ENCODE measurements at regions not wholly inside any gene's neighbourhood (a gene's known extent, or its start where the extent isn't known, plus 50 kb on each side); places are given as distances from the start of the nearest gene placed in this dataset.
A peak's percentile ranks its signal among the peaks of the same experiment; 100 is the strongest.

DNA sequence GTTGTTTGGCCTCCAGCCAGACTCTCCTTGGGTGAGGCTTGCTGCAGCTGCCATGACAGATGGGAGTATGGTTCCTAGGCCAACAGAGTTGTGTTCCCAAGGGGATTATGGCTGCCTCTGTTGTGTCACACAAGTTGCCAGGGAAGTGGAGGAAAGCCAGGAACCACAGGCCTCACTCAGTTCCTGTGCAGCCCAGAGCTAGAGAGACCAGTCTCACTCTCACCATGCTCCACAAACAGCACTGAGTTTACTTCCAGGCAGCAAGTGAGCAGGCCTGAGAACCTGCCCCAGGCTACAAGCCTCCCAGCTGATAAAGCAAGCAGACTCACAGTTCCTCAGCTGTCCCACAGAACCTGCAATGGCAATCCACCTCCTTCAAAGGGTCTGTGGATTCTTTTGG lies 273.6 kb upstream of the TAS2R1 start:
- Histone ChIP-seq H3K4me1 (ENCODE audit: insufficient read depth, low read length) (no peaks in the 10 kb centered on the region), H3K27me3 (ENCODE audit: insufficient read depth, low read length) (no peaks in the 10 kb centered on the region), H3K36me3 (ENCODE audit: insufficient read depth, low read length) (no peaks in the 10 kb centered on the region), H2AFZ (ENCODE audit: low read depth, low read length) (no peak overlapping the region), H3K4me3 (ENCODE audit: low read length) (no peak overlapping the region), H3K9me3 (ENCODE audit: low read length) (no peaks in the 10 kb centered on the region)

DNA sequence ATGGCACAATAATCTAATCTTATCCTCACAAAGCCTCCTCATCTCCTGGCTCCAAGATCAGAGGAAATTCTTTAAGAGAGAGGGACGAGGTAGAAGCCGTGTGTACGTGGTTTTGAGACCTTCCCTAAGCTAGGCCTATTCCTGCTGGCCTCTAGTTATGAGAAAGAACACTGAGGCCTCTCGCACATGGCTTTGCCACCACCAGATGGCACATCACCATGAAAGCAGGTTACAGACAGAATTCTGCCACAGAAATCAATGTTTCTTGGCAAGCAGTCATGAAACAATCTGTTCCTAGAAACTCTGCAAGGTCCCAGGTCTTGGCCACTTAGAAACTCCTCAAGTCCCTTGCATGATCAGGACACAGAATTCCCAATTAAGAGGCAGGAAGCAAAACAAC lies 268.2 kb upstream of the TAS2R1 start:
- Histone ChIP-seq H3K27me3 (ENCODE audit: insufficient read depth, low read length) (no peaks in the 10 kb centered on the region), H3K36me3 (ENCODE audit: insufficient read depth, low read length) (no peaks in the 10 kb centered on the region), H3K4me1 (ENCODE audit: insufficient read depth, low read length) (peaks cover 8% of the 10 kb centered on the region)

GRCh38 chr5:9895302-9895645 lies 265.1 kb upstream of the TAS2R1 start:
- H3K4me3 ChIP-seq (ENCODE audit: low read length): peak overlapping the region; percentile 3
- no peaks in the 10 kb centered on the region for H3K36me3 ChIP-seq (ENCODE audit: insufficient read depth, low read length)
- H3K27me3 ChIP-seq (ENCODE audit: insufficient read depth, low read length): no peaks in the 10 kb centered on the region
- H3K4me1 ChIP-seq (ENCODE audit: insufficient read depth, low read length): peaks cover 8% of the 10 kb centered on the region
- H2AFZ ChIP-seq (ENCODE audit: low read depth, low read length): no peak overlapping the region
- no peaks in the 10 kb centered on the region for H3K9me3 ChIP-seq (ENCODE audit: low read length)

More for the DNA sequence above, 268.2 kb upstream of the TAS2R1 start:
- no peaks in the 10 kb centered on the region for H3K9me3 ChIP-seq (ENCODE audit: low read length)
- H3K4me3 ChIP-seq (ENCODE audit: low read length): no peak overlapping the region
- no peak overlapping the region for H2AFZ ChIP-seq (ENCODE audit: low read depth, low read length)

GRCh38 chr5:9894571-9895301 lies 264.6 kb upstream of the TAS2R1 start:
- Histone ChIP-seq H2AFZ (ENCODE audit: low read depth, low read length) (no peak overlapping the region), H3K4me3 (ENCODE audit: low read length) (peak overlapping the region; percentile 3), H3K36me3 (ENCODE audit: insufficient read depth, low read length) (no peaks in the 10 kb centered on the region), H3K9me3 (ENCODE audit: low read length) (no peaks in the 10 kb centered on the region), H3K4me1 (ENCODE audit: insufficient read depth, low read length) (peaks cover 8% of the 10 kb centered on the region), H3K27me3 (ENCODE audit: insufficient read depth, low read length) (no peaks in the 10 kb centered on the region)

GRCh38 chr5:9892696-9893095 lies 262.5 kb upstream of the TAS2R1 start:
- H3K4me1 ChIP-seq (ENCODE audit: insufficient read depth, low read length): peaks cover 8% of the 10 kb centered on the region
- no peaks in the 10 kb centered on the region for H3K27me3 ChIP-seq (ENCODE audit: insufficient read depth, low read length)
- H2AFZ ChIP-seq (ENCODE audit: low read depth, low read length): no peak overlapping the region
- H3K36me3 ChIP-seq (ENCODE audit: insufficient read depth, low read length): no peaks in the 10 kb centered on the region
- H3K4me3 ChIP-seq (ENCODE audit: low read length): no peak overlapping the region
- H3K9me3 ChIP-seq (ENCODE audit: low read length): no peaks in the 10 kb centered on the region

DNA sequence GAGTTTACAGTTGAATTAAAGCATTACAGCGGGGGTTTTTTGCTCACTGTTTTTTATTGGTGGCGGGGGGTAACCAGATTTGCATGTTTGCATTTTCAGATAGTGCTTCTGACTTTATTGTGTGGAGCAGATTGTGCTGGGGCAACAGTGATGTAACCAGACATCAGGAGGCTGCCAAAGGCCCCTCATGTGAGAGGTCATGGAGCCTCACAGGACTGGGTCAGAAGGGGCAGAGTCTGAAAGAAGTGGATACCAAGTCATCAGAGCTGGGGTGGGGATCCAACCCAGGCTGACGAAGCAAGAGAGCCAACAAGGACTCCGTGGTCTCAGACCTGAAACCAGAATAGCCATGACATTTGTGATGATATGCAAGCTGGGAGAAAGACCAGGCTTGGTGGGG lies 259.4 kb upstream of the TAS2R1 start:
- H3K36me3 ChIP-seq (ENCODE audit: insufficient read depth, low read length): no peaks in the 10 kb centered on the region
- H3K27me3 ChIP-seq (ENCODE audit: insufficient read depth, low read length): no peaks in the 10 kb centered on the region
- no peak overlapping the region for H3K4me3 ChIP-seq (ENCODE audit: low read length)
- no peaks in the 10 kb centered on the region for H3K9me3 ChIP-seq (ENCODE audit: low read length)
- no peaks in the 10 kb centered on the region for H3K4me1 ChIP-seq (ENCODE audit: insufficient read depth, low read length)
- H2AFZ ChIP-seq (ENCODE audit: low read depth, low read length): no peak overlapping the region

- H3K36me3 ChIP-seq (ENCODE audit: insufficient read depth, low read length): no peaks in the 10 kb centered on the region
- no peaks in the 10 kb centered on the region for H3K4me1 ChIP-seq (ENCODE audit: insufficient read depth, low read length)
- no peaks in the 10 kb centered on the region for H3K27me3 ChIP-seq (ENCODE audit: insufficient read depth, low read length)
- no peak overlapping the region for H3K4me3 ChIP-seq (ENCODE audit: low read length)
- no peak overlapping the region for H2AFZ ChIP-seq (ENCODE audit: low read depth, low read length)
- H3K9me3 ChIP-seq (ENCODE audit: low read length): no peaks in the 10 kb centered on the region
These were observed 258.4 kb upstream of the TAS2R1 start for GRCh38 chr5:9888501-9888901.

DNA sequence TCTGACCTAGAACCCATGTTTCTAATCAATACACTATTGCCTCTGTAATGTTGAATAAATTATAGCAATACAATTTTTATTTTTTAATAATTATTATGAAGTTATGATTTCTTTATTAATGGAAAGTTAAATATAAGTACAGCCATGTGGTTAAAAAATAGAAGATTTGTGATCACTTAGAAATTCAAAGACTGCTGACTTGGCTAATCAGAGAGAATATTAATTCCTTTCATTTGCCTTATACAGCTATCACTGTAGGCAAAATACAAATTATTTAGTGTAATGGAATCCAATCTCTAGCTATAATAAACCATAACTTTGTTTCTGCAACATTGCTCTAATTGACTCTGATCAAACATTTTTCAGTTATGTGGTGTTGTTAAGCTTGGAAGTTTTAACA lies 255.0 kb upstream of the TAS2R1 start:
- Histone ChIP-seq H3K9me3 (ENCODE audit: low read length) (no peaks in the 10 kb centered on the region), H3K4me1 (ENCODE audit: insufficient read depth, low read length) (no peaks in the 10 kb centered on the region), H3K36me3 (ENCODE audit: insufficient read depth, low read length) (no peaks in the 10 kb centered on the region), H3K27me3 (ENCODE audit: insufficient read depth, low read length) (no peaks in the 10 kb centered on the region), H2AFZ (ENCODE audit: low read depth, low read length) (no peak overlapping the region), H3K4me3 (ENCODE audit: low read length) (no peak overlapping the region)

GRCh38 chr5:9878206-9878605 lies 248.1 kb upstream of the TAS2R1 start:
- Histone ChIP-seq H3K4me3 (ENCODE audit: low read length) (no peak overlapping the region), H3K36me3 (ENCODE audit: insufficient read depth, low read length) (no peaks in the 10 kb centered on the region), H3K27me3 (ENCODE audit: insufficient read depth, low read length) (no peaks in the 10 kb centered on the region), H3K4me1 (ENCODE audit: insufficient read depth, low read length) (no peaks in the 10 kb centered on the region), H2AFZ (ENCODE audit: low read depth, low read length) (no peak overlapping the region), H3K9me3 (ENCODE audit: low read length) (no peaks in the 10 kb centered on the region)

DNA sequence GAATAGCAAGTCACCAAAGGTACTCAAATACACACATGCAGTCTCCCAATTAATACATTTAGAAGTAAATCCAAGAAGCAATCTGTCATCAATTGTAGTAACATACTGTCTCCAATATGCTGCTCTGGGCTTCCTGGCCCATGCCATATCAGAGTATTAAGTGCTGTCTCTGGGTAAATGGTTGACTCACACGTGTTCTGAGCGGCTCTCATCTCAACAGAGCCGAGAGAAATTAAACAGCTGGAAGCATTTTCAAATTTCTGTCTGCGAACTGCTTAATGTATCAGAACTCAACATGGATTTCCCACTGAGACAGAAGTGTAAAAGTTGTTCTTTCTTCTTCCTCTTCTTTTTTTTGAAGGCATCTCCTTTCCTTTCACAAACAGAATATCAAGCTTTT lies 247.3 kb upstream of the TAS2R1 start:
- H3K27me3 ChIP-seq (ENCODE audit: insufficient read depth, low read length): no peaks in the 10 kb centered on the region
- H3K4me1 ChIP-seq (ENCODE audit: insufficient read depth, low read length): no peaks in the 10 kb centered on the region
- no peaks in the 10 kb centered on the region for H3K36me3 ChIP-seq (ENCODE audit: insufficient read depth, low read length)
- no peak overlapping the region for H2AFZ ChIP-seq (ENCODE audit: low read depth, low read length)
- H3K4me3 ChIP-seq (ENCODE audit: low read length): no peak overlapping the region
- no peaks in the 10 kb centered on the region for H3K9me3 ChIP-seq (ENCODE audit: low read length)

DNA sequence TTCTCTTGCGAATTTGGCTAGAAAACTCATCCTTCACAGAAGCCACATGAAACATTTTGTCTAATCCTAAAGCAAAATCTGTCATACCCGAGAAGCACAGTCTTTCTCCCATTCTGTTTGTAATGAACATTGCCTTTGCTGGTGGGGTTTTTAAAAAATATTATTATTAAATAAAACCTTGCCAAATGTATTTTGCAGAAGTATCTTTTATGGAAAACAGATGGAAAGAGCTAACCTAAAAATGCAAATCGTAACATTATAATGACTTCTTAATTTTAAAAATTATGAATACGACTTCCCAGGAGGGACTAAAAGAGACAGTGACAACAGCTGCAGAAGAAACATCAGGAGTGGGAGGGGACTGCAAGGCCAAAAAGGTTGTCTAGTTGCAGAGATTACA lies 246.3 kb upstream of the TAS2R1 start:
- Histone ChIP-seq H3K27me3 (ENCODE audit: insufficient read depth, low read length) (no peaks in the 10 kb centered on the region), H3K4me3 (ENCODE audit: low read length) (no peak overlapping the region), H3K9me3 (ENCODE audit: low read length) (no peaks in the 10 kb centered on the region), H3K36me3 (ENCODE audit: insufficient read depth, low read length) (no peaks in the 10 kb centered on the region), H2AFZ (ENCODE audit: low read depth, low read length) (no peak overlapping the region), H3K4me1 (ENCODE audit: insufficient read depth, low read length) (no peaks in the 10 kb centered on the region)

DNA sequence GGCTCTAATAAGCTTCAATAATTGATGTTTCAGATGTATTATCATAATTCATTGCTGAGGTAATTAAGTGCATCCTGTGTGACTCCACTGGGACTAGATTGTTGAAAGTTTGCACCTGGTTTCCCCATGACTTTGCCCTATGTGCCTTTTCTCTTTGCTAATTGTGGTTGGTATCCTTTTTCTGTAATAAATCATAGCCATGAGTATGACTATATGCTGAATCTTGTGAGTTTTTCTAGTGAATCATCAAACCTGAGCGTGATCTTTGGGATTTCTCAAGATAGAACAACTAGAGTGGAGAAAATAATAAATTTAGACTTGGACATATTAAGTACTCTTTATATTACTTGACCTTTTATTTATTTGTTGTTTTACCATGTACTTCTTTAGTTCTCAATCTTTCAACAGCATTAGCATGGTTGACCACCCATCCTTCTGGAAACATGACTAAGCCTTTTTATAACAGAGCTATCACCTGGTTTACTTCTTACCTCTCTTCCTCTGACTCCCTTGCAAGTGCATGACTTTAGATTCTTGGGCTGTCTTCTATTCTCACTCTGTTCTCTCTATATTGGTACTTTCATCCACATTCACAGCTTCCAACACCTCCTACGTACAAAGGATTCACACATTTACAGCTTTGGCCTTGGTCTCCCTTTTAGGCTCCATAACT lies 239.6 kb upstream of the TAS2R1 start:
- H3K9me3 ChIP-seq (ENCODE audit: low read length): peaks cover 5% of the 10 kb centered on the region
- no peaks in the 10 kb centered on the region for H3K4me1 ChIP-seq (ENCODE audit: insufficient read depth, low read length)
- no peak overlapping the region for H2AFZ ChIP-seq (ENCODE audit: low read depth, low read length)
- no peaks in the 10 kb centered on the region for H3K36me3 ChIP-seq (ENCODE audit: insufficient read depth, low read length)
- no peak overlapping the region for H3K4me3 ChIP-seq (ENCODE audit: low read length)
- no peaks in the 10 kb centered on the region for H3K27me3 ChIP-seq (ENCODE audit: insufficient read depth, low read length)

DNA sequence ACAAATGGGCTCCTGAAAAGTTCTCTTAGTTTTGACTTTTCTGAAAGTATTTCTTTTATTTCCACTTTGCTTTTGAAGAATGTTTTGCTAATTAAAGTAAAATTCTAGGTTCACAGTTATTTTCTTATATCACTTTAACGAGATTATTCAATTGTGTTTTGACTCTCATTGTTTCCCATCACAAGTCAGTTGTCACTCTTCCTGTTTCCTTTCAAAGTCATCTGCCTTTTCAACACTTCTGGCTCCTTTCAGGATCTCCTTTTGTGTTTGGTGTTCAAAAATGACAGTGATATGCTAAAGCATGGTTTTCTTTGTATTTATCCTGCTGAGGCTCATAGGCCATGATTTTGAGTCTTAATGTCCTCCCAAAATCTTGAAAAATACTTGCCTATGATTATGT lies 235.4 kb upstream of the TAS2R1 start:
- Histone ChIP-seq H2AFZ (ENCODE audit: low read depth, low read length) (no peak overlapping the region), H3K4me1 (ENCODE audit: insufficient read depth, low read length) (no peaks in the 10 kb centered on the region), H3K9me3 (ENCODE audit: low read length) (peaks cover 7% of the 10 kb centered on the region), H3K27me3 (ENCODE audit: insufficient read depth, low read length) (no peaks in the 10 kb centered on the region), H3K4me3 (ENCODE audit: low read length) (no peak overlapping the region), H3K36me3 (ENCODE audit: insufficient read depth, low read length) (no peaks in the 10 kb centered on the region)

- Histone ChIP-seq H3K36me3 (ENCODE audit: insufficient read depth, low read length) (no peaks in the 10 kb centered on the region), H3K4me3 (ENCODE audit: low read length) (no peak overlapping the region), H3K4me1 (ENCODE audit: insufficient read depth, low read length) (no peaks in the 10 kb centered on the region), H3K9me3 (ENCODE audit: low read length) (peaks cover 7% of the 10 kb centered on the region), H3K27me3 (ENCODE audit: insufficient read depth, low read length) (no peaks in the 10 kb centered on the region), H2AFZ (ENCODE audit: low read depth, low read length) (no peak overlapping the region)
These were observed 234.6 kb upstream of the TAS2R1 start for GRCh38 chr5:9864791-9865190.
